ENCODE measurements at regions not wholly inside any gene's neighbourhood (a gene's known extent, or its start where the extent isn't known, plus 50 kb on each side); places are given as distances from the start of the nearest gene placed in this dataset.

- Histone ChIP-seq H3K36me3 (ENCODE audit: low read depth) (no peaks in the 10 kb centered on the region), H3K4me1 (ENCODE audit: low read depth) (no peaks in the 10 kb centered on the region), H3K4me3 (no peak overlapping the region), H3K9me3 (no peaks in the 10 kb centered on the region)
- no peak for TF ChIP-seq CTCF (IDR thresholded peaks at IDR 0.05)
- DNase-seq = no peak
- ATAC-seq = no peak
- intact Hi-C loops (cut with DNase I, micrococcal nuclease) = no loop called here
Measured at GRCh38 chr17:36812762-36813161, 124.5 kb upstream of the LHX1 start.

DNA sequence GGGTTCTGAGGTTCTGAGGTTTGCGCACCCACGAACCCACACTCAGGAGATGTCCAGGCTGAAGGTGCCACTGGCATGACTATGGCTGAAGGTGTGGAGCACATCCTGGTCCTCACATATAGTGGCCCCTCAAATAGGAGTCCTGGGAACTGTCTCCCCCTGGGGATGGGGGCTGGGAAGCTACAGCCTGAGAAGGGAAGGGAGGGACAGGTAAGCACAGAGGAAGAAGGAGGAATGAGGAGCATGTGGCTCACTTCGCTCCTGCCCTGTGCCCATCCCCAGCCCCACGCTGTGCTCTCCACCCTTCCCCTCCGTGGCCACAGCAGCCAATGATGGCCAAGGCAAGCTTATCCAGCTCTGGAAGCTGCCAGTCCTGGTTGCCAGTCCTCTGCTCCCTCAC lies 123.9 kb upstream of the LHX1 start:
- DNase-seq = no peak
- ATAC-seq = no peak

DNA sequence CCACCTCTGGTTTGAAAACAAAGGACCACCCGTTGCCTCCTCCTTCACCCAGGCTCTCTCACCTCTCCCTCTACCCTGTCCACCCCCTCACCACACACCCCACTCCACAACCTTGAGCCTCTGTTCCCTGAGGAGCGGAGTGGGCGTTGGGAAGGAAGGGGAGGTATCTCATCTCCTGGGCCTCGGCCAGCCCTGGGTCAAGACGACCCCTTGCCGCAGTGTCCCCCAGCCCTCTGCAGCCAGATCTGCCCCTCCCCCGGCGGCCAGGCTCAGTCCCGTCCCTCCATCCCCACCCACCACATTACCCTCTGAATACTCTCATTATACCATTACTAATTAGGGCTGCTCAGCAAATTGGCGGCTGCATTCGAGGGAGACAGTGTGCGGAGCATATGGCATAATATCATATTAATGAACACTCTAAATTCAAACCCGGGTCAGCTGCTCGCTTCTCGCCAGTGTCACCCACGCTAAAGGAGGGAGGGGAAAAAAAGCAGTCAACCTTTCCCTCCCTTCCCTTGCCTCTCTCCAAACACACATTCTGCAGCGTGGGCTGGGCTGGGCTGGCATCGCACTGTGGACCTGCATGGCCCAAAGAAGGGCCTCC lies 123.2 kb upstream of the LHX1 start:
- DNase-seq (no peak), ATAC-seq (no peak)
- Histone ChIP-seq H3K36me3 (ENCODE audit: low read depth) (no peaks in the 10 kb centered on the region), H3K4me3 (no peak overlapping the region), H3K4me1 (ENCODE audit: low read depth) (no peaks in the 10 kb centered on the region), H3K9me3 (no peaks in the 10 kb centered on the region)
- intact Hi-C loops (cut with DNase I, micrococcal nuclease) = no loop called here
- no peak for TF ChIP-seq CTCF (IDR thresholded peaks at IDR 0.05)

More for the DNA sequence above, 123.9 kb upstream of the LHX1 start:
- no peak for TF ChIP-seq CTCF (IDR thresholded peaks at IDR 0.05)
- no peaks in the 10 kb centered on the region for H3K4me1 ChIP-seq (ENCODE audit: low read depth)
- H3K4me3 ChIP-seq = no peak overlapping the region
- intact Hi-C loops (cut with DNase I, micrococcal nuclease) = no loop called here
- H3K36me3 ChIP-seq (ENCODE audit: low read depth) = no peaks in the 10 kb centered on the region
- H3K9me3 ChIP-seq = no peaks in the 10 kb centered on the region

DNA sequence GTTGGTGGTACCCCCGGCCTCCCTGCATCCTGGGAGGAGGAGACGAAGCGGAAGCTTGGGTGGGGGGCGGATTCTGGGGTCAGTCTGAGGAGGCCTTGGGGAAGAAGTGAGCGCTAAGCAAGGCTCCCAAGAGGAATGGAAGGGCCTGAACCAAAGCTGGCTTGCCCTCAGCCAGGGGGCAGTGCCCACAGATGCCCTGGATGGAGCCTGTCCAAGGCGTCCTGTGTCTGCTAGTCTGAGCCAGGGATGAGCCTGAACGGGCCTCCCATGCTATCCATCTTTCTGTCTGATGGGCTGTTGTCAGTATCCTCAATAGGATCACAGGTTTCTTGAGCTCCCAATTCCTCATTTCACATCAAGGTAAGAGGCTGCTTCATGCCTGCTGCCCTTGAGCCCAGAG lies 122.3 kb upstream of the LHX1 start:
- no peak for DNase-seq
- no peaks in the 10 kb centered on the region for H3K4me1 ChIP-seq (ENCODE audit: low read depth)
- TF ChIP-seq CTCF (IDR thresholded peaks at IDR 0.05) = no peak
- ATAC-seq = no peak
- intact Hi-C loops (cut with DNase I, micrococcal nuclease) = no loop called here
- no peak overlapping the region for H3K4me3 ChIP-seq
- no peaks in the 10 kb centered on the region for H3K9me3 ChIP-seq
- no peaks in the 10 kb centered on the region for H3K36me3 ChIP-seq (ENCODE audit: low read depth)

- intact Hi-C loops (cut with DNase I, micrococcal nuclease) = no loop called here
- DNase-seq (no peak), ATAC-seq (no peak)
- no peaks in the 10 kb centered on the region for H3K9me3 ChIP-seq
- no peak overlapping the region for H3K4me3 ChIP-seq
- no peaks in the 10 kb centered on the region for H3K4me1 ChIP-seq (ENCODE audit: low read depth)
- H3K36me3 ChIP-seq (ENCODE audit: low read depth) = no peaks in the 10 kb centered on the region
- no peak for TF ChIP-seq CTCF (IDR thresholded peaks at IDR 0.05)
Measured at GRCh38 chr17:36816214-36816906, 120.9 kb upstream of the LHX1 start.
